Right atrium auricular region (tissue), 2 donors: ENCODE measurements at regions not wholly inside any gene's neighbourhood (a gene's known extent, or its start where the extent isn't known, plus 50 kb on each side); places are given as distances from the start of the nearest gene placed in this dataset.
"Not testable (repeated sequence)": the region's sequence is repeated elsewhere in the genome, so short reads cannot be mapped to it uniquely, and the experiment has no call there.

Experiments used
- DNase-seq: peaks from one replicate; pipeline ENCODE4 v3.0.0-alpha.2; 2019; ENCODE audit warnings: low spot score
- H3K27ac ChIP-seq, 2 donors: fragments of 200-600 bp; sonication (generic); 1 replicate in 1 of 2; 2 replicates in 1 of 2; pipeline ENCODE4 v1.5.1; 2016 to 2019
- H3K27me3 ChIP-seq, 2 donors: fragments of 200-600 bp; sonication (generic); one replicate each; pipeline versions ENCODE4 v1.5.1 to v1.6.0; 2017 to 2019
- H3K36me3 ChIP-seq: fragments of 200-600 bp; sonication (generic); one replicate; pipeline ENCODE4 v1.5.1; 2016
- H3K4me1 ChIP-seq, 2 donors: fragments of 200-600 bp; sonication (generic); one replicate each; pipeline versions ENCODE4 v1.5.1 to v1.6.0; 2017 to 2019
- H3K4me3 ChIP-seq, 2 donors: fragments of 200-600 bp; sonication (generic); 1 replicate in 1 of 2; 2 replicates in 1 of 2; pipeline ENCODE4 v1.5.1; 2017 to 2019; ENCODE audit warnings: mild to moderate bottlenecking in 1 of 2, moderate library complexity in 1 of 2
- H3K9me3 ChIP-seq, 2 donors: fragments of 200-600 bp; sonication (generic); one replicate each; pipeline ENCODE4 v1.5.1; 2019
- CTCF ChIP-seq, 2 donors: fragments of 200-600 bp; sonication (generic); IDR thresholded peaks; one replicate each; pipeline ENCODE4 v1.5.1; 2019; ENCODE audit warnings: antibody characterized with exemption in 2 of 2

- no peak for DNase-seq
- no peak for TF ChIP-seq CTCF (IDR thresholded peaks at IDR 0.05)
- Histone ChIP-seq H3K4me3 (no peak overlapping the region), H3K36me3 (no peaks in the 10 kb centered on the region), H3K9me3 (no peaks in the 10 kb centered on the region), H3K27ac (no peak overlapping the region), H3K27me3 (no peaks in the 10 kb centered on the region), H3K4me1 (no peaks in the 10 kb centered on the region)
These were observed 224.1 kb upstream of the FAM3C start for GRCh38 chr7:121620206-121620605.

- H3K36me3 ChIP-seq, result no peaks in the 10 kb centered on the region
- no peak for TF ChIP-seq CTCF (IDR thresholded peaks at IDR 0.05)
These were observed 222.1 kb upstream of the FAM3C start for GRCh38 chr7:121618182-121618581.

GRCh38 chr7:121610243-121610642, 214.1 kb upstream of the FAM3C start:
- no peaks in the 10 kb centered on the region for H3K36me3 ChIP-seq
- no peaks in the 10 kb centered on the region for H3K9me3 ChIP-seq
- H3K4me3 ChIP-seq, result no peak overlapping the region
- peaks cover 0 to 24% of the 10 kb centered on the region in 2 donors for H3K4me1 ChIP-seq
- no peak for DNase-seq
- no peak for TF ChIP-seq CTCF (IDR thresholded peaks at IDR 0.05)
- no peaks in the 10 kb centered on the region for H3K27me3 ChIP-seq
- H3K27ac ChIP-seq, result peak overlapping the region; percentile 8 to 60

More at GRCh38 chr7:121618182-121618581, 222.1 kb upstream of the FAM3C start:
- Histone ChIP-seq H3K4me3 (no peak overlapping the region), H3K27me3 (no peaks in the 10 kb centered on the region), H3K27ac (no peak overlapping the region), H3K4me1 (no peaks in the 10 kb centered on the region), H3K9me3 (no peaks in the 10 kb centered on the region)
- no peak for DNase-seq

- Histone ChIP-seq H3K4me3 (no peak overlapping the region), H3K4me1 (peaks cover 0 to 32% of the 10 kb centered on the region in 2 donors), H3K9me3 (no peaks in the 10 kb centered on the region), H3K27me3 (no peaks in the 10 kb centered on the region), H3K27ac (peak overlapping the region; percentile 8 to 60), H3K36me3 (no peaks in the 10 kb centered on the region)
- no peak for DNase-seq
- no peak for TF ChIP-seq CTCF (IDR thresholded peaks at IDR 0.05)
These were observed 213.1 kb upstream of the FAM3C start for GRCh38 chr7:121609208-121609607.

GRCh38 chr7:121608785-121609184, 212.7 kb upstream of the FAM3C start:
- no peak for TF ChIP-seq CTCF (IDR thresholded peaks at IDR 0.05)
- peak overlapping the region; percentile 8 to 60 for H3K27ac ChIP-seq
- DNase-seq, result no peak
- no peaks in the 10 kb centered on the region for H3K27me3 ChIP-seq
- no peak overlapping the region for H3K4me3 ChIP-seq
- H3K36me3 ChIP-seq, result no peaks in the 10 kb centered on the region
- H3K9me3 ChIP-seq, result no peaks in the 10 kb centered on the region
- peaks cover 0 to 36% of the 10 kb centered on the region in 2 donors for H3K4me1 ChIP-seq

GRCh38 chr7:121608183-121608582, 212.1 kb upstream of the FAM3C start:
- H3K27me3 ChIP-seq, DNase-seq, H3K36me3 ChIP-seq, H3K9me3 ChIP-seq, H3K4me3 ChIP-seq: not testable (repeated sequence)
- Histone ChIP-seq H3K27ac (peak overlapping the region; percentile 8 to 60), H3K4me1 (peaks cover 0 to 39% of the 10 kb centered on the region in 2 donors)
